Activated CD4-positive, CD25-positive, alpha-beta regulatory T cell treated with anti-CD3 and anti-CD28 coated beads, Interleukin-2, amount 50 U/mL, for 72 hours (primary cell): ENCODE measurements at regions not wholly inside any gene's neighbourhood (a gene's known extent, or its start where the extent isn't known, plus 50 kb on each side); places are given as distances from the start of the nearest gene placed in this dataset.

ENCODE experiments used
- DNase-seq: peaks from one replicate; pipeline ENCODE4 v3.0.0; 2021

DNA sequence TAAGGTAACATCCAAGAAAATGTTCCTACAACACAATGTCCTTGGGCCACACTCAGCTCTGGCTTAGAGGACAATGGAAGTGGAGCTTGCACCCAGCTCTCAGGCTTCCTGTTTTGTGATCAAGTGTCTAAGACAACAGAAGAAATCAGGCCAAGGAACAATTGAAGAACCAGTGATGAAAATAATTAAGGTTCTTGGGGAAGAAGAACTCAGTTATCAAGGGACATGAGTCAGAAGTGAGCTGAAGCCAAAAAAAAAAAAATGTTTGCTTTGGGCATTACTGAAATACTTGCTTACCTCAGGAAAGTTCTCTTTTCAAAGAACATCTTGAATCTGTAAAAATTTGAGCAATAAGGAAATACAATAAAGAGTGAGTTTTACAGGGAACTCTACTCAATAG, 299.0 kb downstream of the FBXO15 start:
- DNase-seq: no peak

DNA sequence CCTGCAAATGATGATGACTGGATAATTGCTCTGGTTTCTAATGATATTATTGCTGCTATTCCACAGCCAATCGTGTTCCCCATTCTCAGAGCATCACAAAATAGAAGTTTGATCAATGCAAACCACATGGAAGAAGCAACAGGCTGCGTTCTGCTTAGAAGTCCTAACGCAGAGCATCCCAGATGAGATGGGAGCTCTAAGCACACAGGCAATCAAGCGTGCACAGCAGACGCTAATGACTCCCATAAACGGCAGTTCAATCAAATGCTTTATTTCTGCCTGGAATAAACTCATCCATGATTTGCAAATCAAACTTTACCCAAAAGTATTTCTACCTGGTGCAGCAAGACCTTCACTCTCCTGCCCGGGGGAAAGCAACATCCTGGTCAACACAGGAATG, 304.2 kb downstream of the FBXO15 start:
- no peak for DNase-seq

DNA sequence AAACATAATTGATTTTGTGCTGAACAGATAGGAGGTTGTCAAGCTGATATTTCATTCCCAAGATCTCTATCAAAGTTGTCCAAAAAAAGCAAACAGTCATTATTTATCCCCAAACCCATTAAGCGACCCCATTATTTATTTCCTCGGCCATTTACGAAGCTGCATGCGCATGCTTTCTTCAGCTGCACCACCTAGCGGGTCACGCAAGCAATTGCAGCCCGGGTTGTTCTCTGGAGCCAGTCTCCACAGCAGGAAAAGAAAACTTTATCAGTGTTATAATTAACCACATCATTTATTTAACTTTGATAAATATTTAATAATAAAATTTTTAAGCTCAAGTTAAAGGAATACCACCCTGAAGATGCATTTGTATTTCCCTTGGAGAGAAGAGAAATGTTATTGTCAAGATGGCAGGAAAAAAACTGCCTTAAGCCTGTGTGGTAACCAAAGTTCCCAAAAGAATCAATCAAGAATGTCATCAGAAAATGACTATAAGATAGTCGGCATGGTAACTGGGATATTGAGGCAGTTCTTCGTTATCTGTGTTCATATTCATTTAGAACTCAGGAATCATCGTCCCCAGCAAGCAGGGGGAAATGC, 304.7 kb downstream of the FBXO15 start:
- peak; percentile 41 for DNase-seq

DNA sequence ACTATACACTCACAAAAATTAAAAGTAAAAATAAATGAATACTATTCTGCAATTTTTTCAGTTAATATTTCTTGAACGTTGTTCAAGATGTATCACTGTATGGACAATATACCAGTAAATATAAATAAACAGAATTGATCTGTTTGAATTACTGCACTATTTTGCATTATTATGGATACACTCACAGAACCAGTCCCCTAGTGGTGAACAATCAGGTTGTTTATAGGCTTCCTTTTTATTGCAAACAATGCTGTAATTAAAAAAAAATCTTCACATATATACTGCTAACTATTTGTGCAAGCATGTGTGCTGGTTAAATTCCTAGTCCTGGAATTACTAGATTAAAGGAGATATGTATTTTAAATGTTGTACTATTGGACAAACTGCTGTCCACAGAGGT, 306.0 kb downstream of the FBXO15 start:
- DNase-seq: no peak

DNA sequence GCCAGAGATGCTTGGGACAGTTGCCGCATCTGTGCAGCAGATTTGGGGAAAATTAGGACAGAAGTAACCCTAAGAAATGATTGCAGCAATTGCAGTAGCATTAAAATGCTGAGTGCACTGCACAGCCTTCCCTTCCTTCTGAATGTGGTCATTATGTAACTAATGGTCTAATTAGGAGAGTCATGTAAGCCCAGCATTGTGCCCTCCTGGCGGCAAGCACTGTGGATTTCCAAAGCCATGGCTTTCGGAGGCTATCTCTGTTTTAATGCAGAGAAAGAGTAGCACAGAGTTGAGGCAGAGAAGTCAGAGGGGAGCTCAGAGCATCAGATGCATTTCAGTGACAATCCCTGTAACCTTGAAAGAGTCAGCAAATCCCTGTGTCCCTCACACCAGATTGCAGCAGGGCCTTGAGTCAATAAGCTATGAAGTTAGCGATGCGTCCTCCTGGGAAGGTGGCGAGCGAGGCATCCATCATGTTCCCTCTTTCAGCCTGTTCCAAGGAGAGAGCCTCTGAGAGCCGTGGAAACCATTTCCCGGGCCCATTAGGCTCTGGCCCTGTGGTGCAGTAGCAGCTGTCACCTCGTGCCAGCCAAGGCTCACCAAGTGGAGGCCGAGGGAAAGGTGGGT, 307.2 kb downstream of the FBXO15 start:
- no peak for DNase-seq

DNA sequence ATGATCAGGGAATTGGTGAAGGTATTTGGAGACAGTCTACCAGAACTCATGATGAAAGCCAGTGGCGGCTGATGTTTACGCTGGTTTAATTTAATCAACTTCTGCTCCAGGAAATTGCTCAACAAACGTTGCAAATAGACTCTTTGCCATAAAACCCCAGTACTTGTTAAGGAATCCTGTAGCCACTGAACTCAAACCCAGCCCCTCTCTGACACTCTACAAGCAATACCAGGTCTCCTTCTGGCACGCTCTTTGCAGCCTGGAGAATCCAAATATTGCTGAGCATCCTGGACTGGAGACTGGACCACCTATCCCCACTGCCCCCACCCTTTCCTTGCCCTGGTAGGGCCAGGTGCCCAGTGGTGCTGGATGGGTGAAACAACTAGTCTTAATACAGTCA, 308.2 kb downstream of the FBXO15 start:
- no peak for DNase-seq

DNA sequence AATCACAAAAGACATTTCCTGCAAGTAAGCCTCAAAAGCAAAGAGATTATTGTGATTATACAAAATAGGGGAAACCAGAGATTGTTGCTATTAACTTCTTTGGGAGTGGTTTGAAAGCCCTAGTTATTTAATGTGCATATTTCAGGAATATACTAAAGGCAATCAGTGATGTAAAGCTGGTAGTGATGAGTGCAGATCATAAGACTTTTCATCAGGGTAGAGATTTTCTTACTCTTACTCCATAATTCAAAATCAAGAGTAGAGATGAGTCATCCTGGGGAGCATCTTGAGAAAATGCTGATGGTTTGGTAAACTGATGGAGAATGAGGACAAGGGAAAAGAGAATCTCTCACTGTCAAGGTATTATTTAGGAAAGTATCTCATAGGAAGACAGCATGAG, 309.5 kb downstream of the FBXO15 start:
- DNase-seq: no peak

DNA sequence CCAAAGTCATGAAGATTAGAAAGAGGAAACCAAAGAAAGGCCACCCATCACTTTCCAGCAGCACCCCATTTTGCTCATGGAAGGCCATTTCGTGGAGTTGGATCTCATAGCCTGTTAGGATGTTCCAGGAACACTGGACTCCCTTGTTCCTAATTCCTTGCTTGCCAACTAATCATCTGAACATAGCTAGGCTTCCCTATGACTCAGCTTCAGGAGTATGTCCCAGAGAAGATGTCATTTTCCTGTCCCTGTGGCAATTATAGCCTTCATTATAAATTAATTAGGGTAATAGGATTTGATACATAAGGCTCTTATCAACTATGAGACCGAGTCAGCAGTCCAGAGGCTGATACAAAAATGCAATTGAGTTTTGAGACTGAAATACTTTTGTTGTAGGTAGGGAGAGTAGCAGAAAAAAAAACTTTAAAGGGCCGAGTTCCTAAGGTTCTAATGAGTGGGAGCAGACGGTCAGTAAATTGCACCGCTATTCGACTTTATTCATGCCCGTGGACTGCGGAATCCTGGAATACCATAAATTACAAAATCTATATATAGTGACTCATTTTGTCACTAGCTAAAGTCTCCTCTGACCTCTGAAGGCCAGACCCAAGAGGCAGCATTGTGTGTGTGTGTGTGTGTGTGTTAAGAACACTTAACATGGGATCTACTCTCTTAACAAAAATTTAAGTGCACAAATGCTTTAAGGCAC, 311.8 kb downstream of the FBXO15 start:
- no peak for DNase-seq

DNA sequence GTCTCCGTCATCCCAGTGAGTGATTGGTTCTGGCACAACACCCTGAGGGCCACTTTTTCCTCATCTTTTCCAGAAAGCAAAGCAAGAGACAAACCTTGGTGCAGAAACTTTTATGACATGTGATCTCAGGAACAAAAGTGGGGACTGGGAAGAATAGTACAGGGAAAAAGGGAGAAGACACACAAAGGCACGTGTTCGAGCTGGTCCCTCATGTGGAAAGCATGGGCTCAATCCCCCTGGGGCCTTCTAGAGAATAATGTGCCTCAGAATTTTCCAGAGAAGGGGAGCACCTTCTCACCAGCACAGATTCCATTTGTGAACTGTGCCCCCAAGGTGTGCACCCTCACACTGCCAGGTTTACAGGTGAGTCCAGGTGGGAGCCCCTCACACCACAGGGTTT, 312.6 kb downstream of the FBXO15 start:
- no peak for DNase-seq

DNA sequence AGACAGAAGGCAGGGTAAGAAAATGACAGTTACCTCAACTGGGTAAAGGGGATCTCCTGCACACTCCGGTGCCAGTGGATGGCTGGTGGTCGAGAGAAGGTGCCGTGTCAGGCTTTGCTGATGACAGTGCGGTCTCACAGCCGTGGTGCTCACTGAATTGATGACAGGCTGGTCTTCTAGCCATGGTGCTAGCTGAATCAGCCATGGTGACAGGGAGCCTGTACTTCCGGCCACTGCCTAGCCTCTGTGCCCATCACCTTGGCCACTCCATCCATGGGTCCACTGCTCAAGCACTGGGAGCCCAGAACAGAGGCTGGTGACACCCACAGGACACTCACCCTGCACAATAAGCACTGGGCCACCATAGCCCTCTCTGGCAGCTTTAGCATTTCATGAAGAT, 315.9 kb downstream of the FBXO15 start:
- no peak for DNase-seq

DNA sequence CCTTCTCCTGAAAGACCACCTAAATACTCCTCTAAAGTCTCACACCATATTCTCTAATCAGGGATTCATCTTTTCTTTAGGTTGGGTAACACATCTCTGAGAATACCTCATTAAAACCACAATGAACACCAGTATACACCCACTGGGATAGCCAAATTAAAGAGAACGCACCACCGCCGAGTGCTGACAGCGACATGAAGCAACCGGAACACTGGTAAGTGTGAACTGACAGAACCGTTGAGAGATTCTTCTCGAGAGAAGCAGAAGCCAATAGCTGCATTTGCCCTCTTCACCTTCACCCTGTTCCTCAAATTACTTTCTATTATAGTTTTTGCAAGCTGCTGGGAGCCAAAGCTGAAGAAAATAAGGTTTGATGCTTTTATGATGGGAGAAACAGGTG, 318.5 kb downstream of the FBXO15 start:
- no peak for DNase-seq

DNA sequence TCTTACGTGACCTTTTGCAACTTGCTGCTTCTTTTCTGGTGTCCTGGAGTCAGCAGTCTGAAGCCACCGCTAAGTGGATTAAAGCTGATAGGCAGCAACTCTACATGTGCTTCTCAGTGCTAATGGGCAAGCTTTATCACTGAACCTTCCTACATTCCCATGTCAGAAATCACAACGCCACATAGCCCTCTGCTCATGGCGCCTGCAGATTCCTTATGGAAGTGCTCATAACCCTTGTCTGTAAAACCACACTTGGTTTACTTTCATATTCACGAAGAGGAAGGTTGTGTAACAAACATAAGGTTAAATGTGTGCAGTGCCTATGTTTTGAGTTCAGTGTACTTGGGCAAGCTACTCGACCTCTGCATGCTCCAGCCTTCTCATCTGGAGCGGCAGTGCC, 319.8 kb downstream of the FBXO15 start:
- DNase-seq: no peak

DNA sequence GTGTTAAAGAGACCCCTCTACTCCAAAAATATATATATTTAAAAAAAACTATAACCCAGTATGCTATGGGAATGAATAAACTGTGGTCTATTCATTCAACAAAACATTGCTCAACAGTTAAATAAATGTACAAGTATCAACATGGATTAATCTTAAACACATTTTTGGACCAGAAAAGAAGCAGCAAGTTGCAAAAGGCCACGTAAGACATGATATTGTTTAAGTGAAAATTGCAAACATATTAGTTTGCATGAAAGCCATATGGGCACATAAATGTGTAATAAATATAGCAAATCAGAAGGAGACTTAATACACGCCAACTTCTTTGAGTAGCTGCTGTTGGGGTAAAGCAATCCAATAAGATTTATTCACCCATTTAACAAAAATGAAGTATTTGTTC, 321.5 kb downstream of the FBXO15 start:
- DNase-seq: no peak

DNA sequence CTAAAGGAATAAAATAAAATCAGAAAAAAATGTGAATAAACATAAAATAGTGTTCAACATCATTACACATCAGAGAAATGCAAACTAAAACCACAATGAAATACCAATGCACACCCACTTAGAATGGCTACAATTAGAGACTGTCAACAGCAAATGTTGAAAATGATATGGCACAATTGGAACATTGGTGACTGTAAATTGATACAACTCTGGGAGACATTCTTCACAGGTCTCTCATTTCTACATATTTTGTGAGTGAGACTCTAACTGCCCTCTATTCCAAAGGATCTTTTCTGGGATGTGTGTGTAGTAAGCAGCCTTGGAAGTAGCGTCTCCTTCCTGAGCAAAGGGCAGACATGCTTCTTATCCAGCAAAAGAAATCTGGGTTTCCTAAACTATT, 323.0 kb downstream of the FBXO15 start:
- DNase-seq: no peak

DNA sequence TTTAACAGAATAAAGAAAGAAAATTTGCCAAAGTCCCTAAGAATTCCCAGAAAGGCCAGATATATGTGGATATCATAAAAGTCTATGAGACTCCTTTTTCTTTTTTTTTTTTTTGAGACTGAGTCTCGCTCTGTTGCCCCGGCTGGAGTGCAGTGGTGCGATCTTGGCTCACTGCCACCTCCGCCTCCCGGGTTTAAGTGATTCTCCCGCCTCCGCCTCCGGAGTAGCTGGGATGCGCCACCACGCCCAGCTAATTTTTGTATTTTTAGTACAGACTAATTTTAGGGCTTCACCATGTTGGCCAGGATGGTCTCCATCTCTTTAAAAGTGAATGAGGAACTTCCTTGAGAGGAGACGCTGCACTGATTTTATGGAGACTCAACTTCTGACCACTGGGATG, 335.2 kb downstream of the FBXO15 start:
- DNase-seq: no peak

DNA sequence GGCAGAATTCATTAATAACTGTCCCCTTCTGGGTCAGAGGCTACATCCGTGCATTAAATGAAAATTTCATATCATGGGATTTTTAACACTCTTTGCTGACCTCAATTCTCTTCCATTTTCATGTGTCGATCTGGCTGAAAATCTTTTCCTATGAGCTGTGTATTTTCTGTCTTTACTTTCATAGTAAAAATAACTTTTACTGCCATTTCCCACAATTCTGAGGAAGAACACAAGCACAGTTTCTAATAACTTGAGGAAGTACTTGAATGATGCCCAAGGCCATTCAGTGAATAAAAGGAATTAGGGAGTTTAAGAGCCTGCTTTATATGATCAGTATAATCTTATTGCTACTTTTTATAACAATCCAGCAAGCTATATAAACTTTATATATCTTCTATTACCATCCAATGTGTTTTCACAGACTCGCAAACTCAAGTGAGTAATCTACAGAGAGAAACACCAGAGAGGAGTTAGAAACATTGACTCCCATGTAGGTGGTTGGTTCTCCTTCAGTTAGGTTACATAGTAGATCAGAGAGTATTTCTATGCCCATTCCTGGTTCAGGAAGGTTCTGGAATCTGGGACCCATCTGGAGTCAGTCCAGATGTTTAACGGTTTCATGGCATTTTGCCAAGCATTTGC, 340.0 kb downstream of the FBXO15 start:
- DNase-seq: no peak

DNA sequence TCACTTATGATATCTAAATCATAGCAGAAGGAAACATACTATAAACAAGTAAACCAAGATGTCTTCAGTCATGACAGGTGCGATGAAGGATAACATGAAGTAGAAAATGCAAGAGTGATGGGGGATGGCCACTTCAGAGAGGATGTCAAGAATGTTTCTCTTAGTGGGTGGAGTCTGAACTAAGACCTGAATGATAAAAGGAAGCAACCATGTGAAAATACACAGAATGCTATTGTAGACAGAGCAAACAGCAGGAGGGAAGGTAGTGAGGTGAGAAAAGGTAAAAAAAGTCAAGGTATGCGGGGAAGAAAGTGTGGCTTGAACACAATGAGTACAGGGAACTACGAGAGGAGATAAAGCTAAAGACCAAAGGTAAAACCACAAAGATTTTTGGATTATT, 341.6 kb downstream of the FBXO15 start:
- no peak for DNase-seq

DNA sequence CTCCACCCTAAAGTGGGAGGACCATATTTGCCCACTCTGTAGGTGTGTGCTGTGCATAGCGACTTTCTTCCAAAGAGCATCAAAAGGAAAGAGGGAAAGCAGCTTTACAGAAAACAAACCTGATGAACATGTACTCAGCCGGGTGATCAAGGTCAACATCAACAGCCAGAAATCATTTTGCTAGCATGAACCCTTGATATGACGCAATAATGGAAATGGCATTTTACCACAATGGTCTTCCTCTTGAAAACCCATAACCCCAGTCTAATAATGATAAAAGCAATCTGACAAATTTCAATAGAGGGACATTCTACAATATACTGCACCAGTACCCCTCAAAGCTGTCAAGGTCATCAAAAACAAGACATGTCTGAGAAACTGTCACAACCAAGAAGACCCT, 350.2 kb downstream of the FBXO15 start:
- no peak for DNase-seq

DNA sequence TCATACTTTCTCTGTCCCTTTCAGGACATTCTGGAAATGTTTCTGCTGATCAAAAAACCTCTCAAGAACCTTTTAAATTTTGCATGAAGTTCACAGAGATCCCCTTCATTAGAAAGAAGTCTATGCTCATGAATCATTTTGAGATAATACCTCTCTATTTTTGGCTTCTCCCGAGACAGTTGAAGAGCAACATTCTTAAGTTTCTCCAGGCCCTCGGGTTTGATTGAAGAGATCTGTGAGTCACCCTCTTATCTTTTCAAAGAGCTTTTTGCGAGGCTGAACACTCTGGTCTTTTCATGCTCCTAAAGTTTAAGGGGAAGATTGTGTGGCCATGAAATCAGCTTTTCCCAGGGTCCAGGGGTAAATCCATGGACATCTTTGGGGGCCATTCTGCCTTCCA, 354.2 kb downstream of the FBXO15 start:
- DNase-seq: no peak

DNA sequence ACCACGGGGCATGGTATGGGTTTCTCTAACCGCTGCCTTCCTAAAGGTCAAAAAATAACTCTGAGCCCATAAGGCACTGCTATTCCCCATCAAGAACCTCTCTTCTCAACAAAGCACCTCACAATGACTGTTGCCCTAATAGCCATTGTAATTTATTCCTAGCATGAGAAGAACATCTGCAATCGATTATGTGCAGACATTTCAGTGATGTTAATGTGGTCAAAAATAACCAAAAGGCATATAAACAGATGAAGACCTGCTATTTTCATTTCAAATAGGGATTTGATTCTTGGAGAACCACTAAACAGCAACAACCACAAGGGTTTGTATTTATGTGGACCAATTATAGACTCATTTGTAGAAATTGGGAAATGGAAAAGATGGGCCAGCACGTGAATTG, 356.6 kb downstream of the FBXO15 start:
- DNase-seq: no peak

DNA sequence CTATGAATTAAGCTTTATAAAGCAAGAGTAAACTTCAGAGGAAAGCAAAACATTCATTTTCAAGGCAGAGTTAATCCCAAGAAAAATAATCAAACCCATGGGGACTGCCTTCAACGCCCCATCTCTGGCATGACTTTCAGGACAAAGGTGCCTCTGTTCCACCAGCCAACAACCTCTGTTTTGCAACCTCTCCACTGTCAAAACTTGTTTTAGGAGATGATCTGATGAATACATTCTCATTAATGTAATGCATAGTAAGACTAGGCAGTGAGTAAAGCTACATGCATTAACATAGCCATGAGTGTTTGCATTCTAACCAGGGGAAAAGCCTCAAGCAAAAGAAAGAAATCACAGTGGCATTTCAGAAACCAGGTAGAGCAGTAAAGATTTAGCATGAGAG, 357.0 kb downstream of the FBXO15 start:
- DNase-seq: no peak

DNA sequence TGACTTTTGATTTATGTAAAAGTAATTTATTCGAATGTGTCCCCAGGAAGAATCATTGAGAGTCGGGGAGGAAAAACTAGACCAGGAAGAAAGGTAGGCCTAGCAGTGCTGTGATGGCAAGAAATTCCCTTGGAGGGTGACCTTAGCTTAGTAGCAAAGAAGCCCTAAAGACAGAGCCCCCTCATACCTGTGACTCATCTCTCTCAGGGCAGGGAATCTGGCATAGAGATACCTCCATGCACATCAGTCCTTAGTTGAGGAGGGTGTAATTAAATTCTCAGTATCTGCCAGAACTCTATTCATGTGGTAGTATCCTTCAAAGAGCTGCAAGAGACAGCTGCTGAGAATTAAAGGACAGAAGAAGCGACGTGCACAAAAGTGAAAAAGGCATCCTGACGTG, 360.3 kb downstream of the FBXO15 start:
- DNase-seq: no peak

DNA sequence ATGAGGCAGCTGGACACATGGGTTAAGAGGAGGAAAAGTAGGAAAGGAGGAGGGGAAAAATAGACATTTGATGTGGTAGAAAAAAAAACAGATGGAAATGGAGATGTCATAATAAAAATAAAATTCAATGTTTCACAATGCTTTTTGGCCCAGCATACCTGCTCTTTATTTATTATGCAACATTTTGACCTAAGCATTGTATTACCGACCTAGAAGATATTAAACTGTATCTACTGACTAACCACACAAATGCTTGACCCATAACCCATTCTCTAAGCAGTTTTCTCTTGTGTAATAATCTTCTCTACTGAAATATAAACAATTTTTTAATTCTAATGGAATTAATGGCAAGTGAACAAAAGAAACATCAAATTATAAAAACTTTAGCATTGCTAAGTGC, 362.3 kb downstream of the FBXO15 start:
- no peak for DNase-seq

DNA sequence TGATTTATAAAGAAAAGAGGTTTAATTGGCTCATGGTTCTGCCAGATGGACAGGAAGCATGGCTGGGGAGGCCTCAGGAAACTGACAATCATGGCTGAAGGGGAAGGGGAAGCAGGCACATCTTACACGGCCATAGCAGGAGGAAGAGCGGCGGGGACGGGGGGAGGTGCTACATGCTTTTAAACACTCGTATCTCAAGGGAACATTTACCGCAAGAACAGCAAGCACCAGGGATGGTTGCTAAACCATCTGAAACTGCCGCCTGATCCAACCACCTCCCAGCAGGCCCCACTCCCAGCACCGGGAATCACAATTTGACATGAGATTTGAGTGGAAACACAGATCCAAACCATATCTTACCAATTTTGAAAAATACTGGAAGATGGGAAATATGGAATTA, 362.8 kb downstream of the FBXO15 start:
- DNase-seq: no peak
